ENCODE measurements at regions not wholly inside any gene's neighbourhood (a gene's known extent, or its start where the extent isn't known, plus 50 kb on each side); places are given as distances from the start of the nearest gene placed in this dataset.

- WGBS = 87% methylated on average over 1 of the region's 1 CpG
- no peak for DNase-seq (ENCODE audit: low read depth in 6 of 9, low spot score in 9 of 9)
- Histone ChIP-seq H3K4me1 (ENCODE audit: control insufficient read depth in 2 of 2, insufficient read depth in 2 of 2, low read length in 2 of 2) (no peaks in the 10 kb centered on the region), H3K4me3 (ENCODE audit: low read length in 2 of 2) (no peak overlapping the region), H3K27me3 (ENCODE audit: control insufficient read depth in 2 of 2, insufficient read depth in 1 of 2, low read length in 1 of 2) (no peaks in the 10 kb centered on the region), H3K9me3 (ENCODE audit: control insufficient read depth in 2 of 2, insufficient read depth in 1 of 2, low read length in 1 of 2) (no peaks in the 10 kb centered on the region), H3K27ac (ENCODE audit: low read depth in 1 of 2, low read length in 1 of 2) (no peak overlapping the region), H3K36me3 (ENCODE audit: control insufficient read depth in 2 of 2, insufficient read depth in 2 of 2, low read length in 1 of 2) (no peaks in the 10 kb centered on the region)
Measured at GRCh38 chr3:19595884-19596283, 338.1 kb downstream of the EFHB start.
